Activated gamma-delta T cell treated with Interleukin-2 at 50 U/mL for 16 hours (primary cell): ENCODE measurements at regions not wholly inside any gene's neighbourhood (a gene's known extent, or its start where the extent isn't known, plus 50 kb on each side); places are given as distances from the start of the nearest gene placed in this dataset.

Experiments used
- DNase-seq: peaks from one replicate; pipeline ENCODE4 v3.0.0-alpha.2; 2020

- no peak for DNase-seq
Observed at GRCh38 chr2:18855027-18855426, 265.7 kb upstream of the NT5C1B start.

- no peak for DNase-seq
Observed at GRCh38 chr2:18849841-18850578, 260.6 kb upstream of the NT5C1B start.

- DNase-seq, result no peak
Observed at GRCh38 chr2:18848646-18849045, 259.3 kb upstream of the NT5C1B start.

- DNase-seq, result no peak
Observed at GRCh38 chr2:18845854-18846445, 256.6 kb upstream of the NT5C1B start.

GRCh38 chr2:18842836-18843235, 253.5 kb upstream of the NT5C1B start:
- no peak for DNase-seq

GRCh38 chr2:18841248-18842150, 252.1 kb upstream of the NT5C1B start:
- no peak for DNase-seq

- DNase-seq, result no peak
Observed at GRCh38 chr2:18837240-18837639, 247.9 kb upstream of the NT5C1B start.

- no peak for DNase-seq
Observed at GRCh38 chr2:18836436-18836835, 247.1 kb upstream of the NT5C1B start.

GRCh38 chr2:18835787-18836186, 246.4 kb upstream of the NT5C1B start:
- DNase-seq, result no peak

- DNase-seq, result no peak
Observed at GRCh38 chr2:18834341-18834740, 245.0 kb upstream of the NT5C1B start.

- DNase-seq, result no peak
Observed at GRCh38 chr2:18833941-18834340, 244.6 kb upstream of the NT5C1B start.

GRCh38 chr2:18831916-18832510, 242.6 kb upstream of the NT5C1B start:
- no peak for DNase-seq

GRCh38 chr2:18830962-18831361, 241.6 kb upstream of the NT5C1B start:
- no peak for DNase-seq

- DNase-seq, result no peak
Observed at GRCh38 chr2:18829976-18830375, 240.6 kb upstream of the NT5C1B start.

GRCh38 chr2:18829251-18829902, 240.0 kb upstream of the NT5C1B start:
- DNase-seq, result no peak

GRCh38 chr2:18828296-18828695, 238.9 kb upstream of the NT5C1B start:
- no peak for DNase-seq

- no peak for DNase-seq
Observed at GRCh38 chr2:18825838-18826237, 236.5 kb upstream of the NT5C1B start.

- DNase-seq, result no peak
Observed at GRCh38 chr2:18824915-18825314, 235.5 kb upstream of the NT5C1B start.

GRCh38 chr2:18824325-18824790, 235.0 kb upstream of the NT5C1B start:
- DNase-seq, result no peak

- no peak for DNase-seq
Observed at GRCh38 chr2:18821431-18821830, 232.1 kb upstream of the NT5C1B start.

- DNase-seq, result no peak
Observed at GRCh38 chr2:18820966-18821365, 231.6 kb upstream of the NT5C1B start.

GRCh38 chr2:18819566-18819965, 230.2 kb upstream of the NT5C1B start:
- DNase-seq, result no peak

GRCh38 chr2:18814387-18814786, 225.0 kb upstream of the NT5C1B start:
- no peak for DNase-seq
